ENCODE measurements at regions not wholly inside any gene's neighbourhood (a gene's known extent, or its start where the extent isn't known, plus 50 kb on each side); places are given as distances from the start of the nearest gene placed in this dataset.

GRCh38 chr3:21942328-21942727 is 191.3 kb upstream of the ZNF385D start:
- TF ChIP-seq POLR2A (IDR thresholded peaks at IDR 0.05) (no peak), CTCF (IDR thresholded peaks at IDR 0.05) (no peak)
